OCI-LY7 (cell line): ENCODE measurements at regions not wholly inside any gene's neighbourhood (a gene's known extent, or its start where the extent isn't known, plus 50 kb on each side); places are given as distances from the start of the nearest gene placed in this dataset.

ENCODE experiments used
- BruUV-seq: library from RNA; stranded (reverse); fragments of 400-500 nt; replicated peaks from 2 replicates; lab custom pipeline; 2021; lab: Mats Ljungman, UMichigan
- CTCF ChIA-PET: fragments of 300-600 bp; sonication (Branson Sonifier 250); formaldehyde crosslinking; loops from one replicate; lab custom pipeline; 2022; ENCODE audit warnings: antibody characterized with exemption; ENCODE audit not compliant: unreplicated experiment; lab: Charles Lee
- POLR2A ChIA-PET: fragments of 300-600 bp; sonication (Branson Sonifier 250); formaldehyde crosslinking; loops from one replicate; lab custom pipeline; 2022; ENCODE audit warnings: antibody characterized with exemption; lab: Charles Lee
- DNase-seq: peaks from one replicate; pipeline ENCODE4 v3.0.0-alpha.2; 2015; ENCODE audit warnings: low spot score
- H2AFZ ChIP-seq: fragments of 200-600 bp; sonication (generic), shearing (Covaris generic); 2 replicates; pipeline ENCODE4 v1.6.1; 2014; ENCODE audit warnings: mild to moderate bottlenecking, antibody characterized with exemption, low read length, moderate library complexity
- H3K27ac ChIP-seq: fragments of 200-600 bp; sonication (generic); 2 replicates; pipeline ENCODE4 v1.5.1; 2014; ENCODE audit warnings: mixed run types, low read depth, mild to moderate bottlenecking, moderate library complexity, low read length, inconsistent platforms; ENCODE audit not compliant: poor library complexity, severe bottlenecking
- H3K36me3 ChIP-seq: fragments of 200-600 bp; sonication (generic); 2 replicates; pipeline ENCODE4 v1.6.1; 2014; ENCODE audit warnings: mild to moderate bottlenecking, antibody characterized with exemption, low read length, moderate library complexity, mixed read lengths; ENCODE audit not compliant: insufficient read depth
- H3K4me1 ChIP-seq: fragments of 200-600 bp; sonication (generic); 2 replicates; pipeline ENCODE4 v1.5.1; 2014; ENCODE audit warnings: mild to moderate bottlenecking, low read length; ENCODE audit not compliant: insufficient read depth, poor library complexity, severe bottlenecking
- H3K4me2 ChIP-seq: fragments of 200-600 bp; sonication (generic); 2 replicates; pipeline ENCODE4 v1.6.1; 2014; ENCODE audit warnings: mild to moderate bottlenecking, low read length
- H3K4me3 ChIP-seq: fragments of 200-600 bp; sonication (generic); 2 replicates; pipeline ENCODE4 v1.5.1; 2014; ENCODE audit warnings: mild to moderate bottlenecking, low read depth, low read length; ENCODE audit not compliant: poor library complexity, severe bottlenecking
- H3K79me2 ChIP-seq: fragments of 200-600 bp; sonication (generic); 2 replicates; pipeline ENCODE4 v1.6.1; 2016; ENCODE audit warnings: low read depth, mild to moderate bottlenecking, low read length, moderate library complexity, mixed read lengths; ENCODE audit not compliant: insufficient read depth
- H3K9me2 ChIP-seq: fragments of 200-600 bp; sonication (generic); 2 replicates; pipeline ENCODE4 v1.6.1; 2016; ENCODE audit warnings: mild to moderate bottlenecking, low read length, mixed read lengths; ENCODE audit not compliant: insufficient read depth
- H3K9me3 ChIP-seq: fragments of 200-600 bp; sonication (generic); 2 replicates; pipeline ENCODE4 v1.6.1; 2014; ENCODE audit warnings: mild to moderate bottlenecking, mixed run types, low read length, mixed read lengths
- H4K20me1 ChIP-seq: fragments of 200-600 bp; sonication (generic); 2 replicates; pipeline ENCODE4 v1.6.1; 2014; ENCODE audit warnings: mild to moderate bottlenecking, antibody characterized with exemption, low read length, moderate library complexity, mixed read lengths; ENCODE audit not compliant: insufficient read depth
- CTCF ChIP-seq: fragments of 200-600 bp; sonication (generic); conservative IDR thresholded peaks from 2 replicates; pipeline ENCODE4 v1.5.1; 2014; ENCODE audit warnings: mild to moderate bottlenecking, antibody characterized with exemption, low read length, moderate library complexity, mixed read lengths
- EZH2phosphoT487 ChIP-seq: fragments of 200-600 bp; sonication (generic); IDR thresholded peaks from 2 replicates; pipeline ENCODE4 v1.6.1; 2018; ENCODE audit warnings: low read depth, borderline replicate concordance, mild to moderate bottlenecking, mixed run types, antibody characterized with exemption, low read length, moderate library complexity, mixed read lengths
- intact Hi-C: fragments of 100-400 bp; cut with micrococcal nuclease; formaldehyde crosslinking; loops from one replicate; pipeline ENCODE4 v1.10.0; 2022; ENCODE audit not compliant: unreplicated experiment

- no peak overlapping the region for H2AFZ ChIP-seq
- no peak overlapping the region for H3K4me3 ChIP-seq
- no peaks in the 10 kb centered on the region for H3K79me2 ChIP-seq
- H3K36me3 ChIP-seq, result no peaks in the 10 kb centered on the region
- no peaks in the 10 kb centered on the region for H3K9me2 ChIP-seq
- H4K20me1 ChIP-seq, result no peaks in the 10 kb centered on the region
- no peaks in the 10 kb centered on the region for H3K4me1 ChIP-seq
- no TSS peak for BruUV-seq
- DNase-seq, result no peak
- POLR2A ChIA-PET, result no interaction called here
- intact Hi-C loops, result no loop called here
- CTCF ChIA-PET, result no interaction called here
- no peak overlapping the region for H3K4me2 ChIP-seq
- H3K9me3 ChIP-seq, result no peaks in the 10 kb centered on the region
- TF ChIP-seq EZH2phosphoT487 (no peak), CTCF (no peak)
- no peak overlapping the region for H3K27ac ChIP-seq
Observed at GRCh38 chr18:56089612-56090258, 501.7 kb upstream of the TCF4 start.

GRCh38 chr18:56086786-56087185, 498.8 kb upstream of the TCF4 start:
- DNase-seq, result no peak
- H3K36me3 ChIP-seq, result no peaks in the 10 kb centered on the region
- no TSS peak for BruUV-seq
- ChIA-PET CTCF (no interaction called here), POLR2A (no interaction called here)
- H3K4me2 ChIP-seq, result no peak overlapping the region
- no peak overlapping the region for H2AFZ ChIP-seq
- no peaks in the 10 kb centered on the region for H3K4me1 ChIP-seq
- H3K27ac ChIP-seq, result no peak overlapping the region
- no peaks in the 10 kb centered on the region for H3K9me3 ChIP-seq
- TF ChIP-seq EZH2phosphoT487 (no peak), CTCF (no peak)
- intact Hi-C loops, result no loop called here
- no peaks in the 10 kb centered on the region for H3K79me2 ChIP-seq
- no peak overlapping the region for H3K4me3 ChIP-seq
- no peaks in the 10 kb centered on the region for H4K20me1 ChIP-seq
- H3K9me2 ChIP-seq, result no peaks in the 10 kb centered on the region

GRCh38 chr18:56086176-56086575, 498.2 kb upstream of the TCF4 start:
- Histone ChIP-seq H3K27ac (no peak overlapping the region), H3K9me2 (no peaks in the 10 kb centered on the region), H3K4me2 (no peak overlapping the region), H4K20me1 (no peaks in the 10 kb centered on the region), H3K4me3 (no peak overlapping the region), H3K9me3 (no peaks in the 10 kb centered on the region), H2AFZ (no peak overlapping the region), H3K79me2 (no peaks in the 10 kb centered on the region), H3K36me3 (no peaks in the 10 kb centered on the region), H3K4me1 (no peaks in the 10 kb centered on the region)
- ChIA-PET CTCF (no interaction called here), POLR2A (no interaction called here)
- DNase-seq, result no peak
- TF ChIP-seq CTCF (no peak), EZH2phosphoT487 (no peak)
- no TSS peak for BruUV-seq
- intact Hi-C loops, result no loop called here
